ENCODE measurements at regions not wholly inside any gene's neighbourhood (a gene's known extent, or its start where the extent isn't known, plus 50 kb on each side); places are given as distances from the start of the nearest gene placed in this dataset.

- TF ChIP-seq FOXK2 (IDR thresholded peaks at IDR 0.05), result no peak
- TF ChIP-seq SP1 (IDR thresholded peaks at IDR 0.05), result no peak
- TF ChIP-seq PKNOX1 (IDR thresholded peaks at IDR 0.05), result no peak
- no peak for TF ChIP-seq SUZ12 (IDR thresholded peaks at IDR 0.05)
- no peak for TF ChIP-seq FOXM1 (IDR thresholded peaks at IDR 0.05; ENCODE audit: borderline replicate concordance)
- no peak for TF ChIP-seq BHLHE40 (IDR thresholded peaks at IDR 0.05; ENCODE audit: borderline replicate concordance)
- TF ChIP-seq NFRKB (IDR thresholded peaks at IDR 0.05), result no peak
- TF ChIP-seq TARDBP (IDR thresholded peaks at IDR 0.05), result no peak
- TF ChIP-seq L3MBTL2 (conservative IDR thresholded peaks at IDR 0.05), result no peak
- TF ChIP-seq HDGF (IDR thresholded peaks at IDR 0.05; ENCODE audit: borderline replicate concordance), result no peak
- TF ChIP-seq ELF4 (IDR thresholded peaks at IDR 0.05), result no peak
- no peak for TF ChIP-seq FOXA1 (IDR thresholded peaks at IDR 0.05)
- TF ChIP-seq ZNF384 (IDR thresholded peaks at IDR 0.05), result no peak
Observed at GRCh38 chr2:58900246-58901027, 659.3 kb upstream of the FANCL start.

All from HEK293T (cell line).